Hepatocyte (in vitro differentiated cells): ENCODE measurements at regions not wholly inside any gene's neighbourhood (a gene's known extent, or its start where the extent isn't known, plus 50 kb on each side); places are given as distances from the start of the nearest gene placed in this dataset.

Experiments used
- EZH2 ChIP-seq: fragments of 200-600 bp; sonication (generic); IDR thresholded peaks from 2 replicates; pipeline ENCODE4 v1.6.1; 2016; ENCODE audit warnings: antibody characterized with exemption, mild to moderate bottlenecking, borderline replicate concordance
- TF ChIP-seq, protein P1 (sequence below): fragments of 200-600 bp; sonication (generic); IDR thresholded peaks from 2 replicates; pipeline ENCODE4 v1.5.1; 2016; ENCODE audit warnings: antibody characterized with exemption, mild to moderate bottlenecking; ENCODE audit not compliant: poor library complexity

DNA sequence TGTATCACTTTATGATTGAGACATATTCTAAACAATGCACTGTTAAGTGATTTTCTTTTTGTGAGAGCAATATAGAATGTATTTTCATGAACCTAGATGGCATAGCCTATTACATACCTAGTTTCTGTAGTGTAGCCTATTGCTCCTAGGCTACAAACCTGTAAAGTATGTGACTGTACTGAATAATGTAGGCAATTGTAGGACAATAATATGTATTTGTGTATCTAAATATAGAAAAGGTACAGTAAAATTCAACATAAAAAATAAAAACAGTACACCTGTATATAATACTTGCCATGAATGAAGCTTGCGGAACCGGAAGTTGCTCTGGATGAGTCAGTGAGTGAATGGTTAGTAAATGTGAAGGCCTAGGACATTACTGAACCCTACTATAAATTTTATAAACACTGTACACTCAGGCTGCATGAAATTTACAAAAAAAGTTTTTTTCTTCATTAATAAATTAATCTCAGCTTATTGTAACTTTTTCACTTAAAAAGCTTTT is 106.7 kb downstream of the VSIG4 start:
- TF ChIP-seq, protein P1, sequence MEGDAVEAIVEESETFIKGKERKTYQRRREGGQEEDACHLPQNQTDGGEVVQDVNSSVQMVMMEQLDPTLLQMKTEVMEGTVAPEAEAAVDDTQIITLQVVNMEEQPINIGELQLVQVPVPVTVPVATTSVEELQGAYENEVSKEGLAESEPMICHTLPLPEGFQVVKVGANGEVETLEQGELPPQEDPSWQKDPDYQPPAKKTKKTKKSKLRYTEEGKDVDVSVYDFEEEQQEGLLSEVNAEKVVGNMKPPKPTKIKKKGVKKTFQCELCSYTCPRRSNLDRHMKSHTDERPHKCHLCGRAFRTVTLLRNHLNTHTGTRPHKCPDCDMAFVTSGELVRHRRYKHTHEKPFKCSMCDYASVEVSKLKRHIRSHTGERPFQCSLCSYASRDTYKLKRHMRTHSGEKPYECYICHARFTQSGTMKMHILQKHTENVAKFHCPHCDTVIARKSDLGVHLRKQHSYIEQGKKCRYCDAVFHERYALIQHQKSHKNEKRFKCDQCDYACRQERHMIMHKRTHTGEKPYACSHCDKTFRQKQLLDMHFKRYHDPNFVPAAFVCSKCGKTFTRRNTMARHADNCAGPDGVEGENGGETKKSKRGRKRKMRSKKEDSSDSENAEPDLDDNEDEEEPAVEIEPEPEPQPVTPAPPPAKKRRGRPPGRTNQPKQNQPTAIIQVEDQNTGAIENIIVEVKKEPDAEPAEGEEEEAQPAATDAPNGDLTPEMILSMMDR: no peak
- TF ChIP-seq EZH2: no peak
